SK-N-SH (cell line): ENCODE measurements at regions not wholly inside any gene's neighbourhood (a gene's known extent, or its start where the extent isn't known, plus 50 kb on each side); places are given as distances from the start of the nearest gene placed in this dataset.

ENCODE experiments used
- EZH2phosphoT487 ChIP-seq: fragments of 200-600 bp; sonication (generic); IDR thresholded peaks from 2 replicates; pipeline ENCODE4 v1.6.1; 2017; ENCODE audit warnings: low read depth, mixed run types, mild to moderate bottlenecking, antibody characterized with exemption, moderate library complexity, borderline replicate concordance
- MXI1 ChIP-seq: IDR thresholded peaks from 2 replicates; pipeline ENCODE4 v1.6.1; 2012; ENCODE audit warnings: mild to moderate bottlenecking, low read depth, low read length, improper control_type of control experiment
- RAD21 ChIP-seq: IDR thresholded peaks from 2 replicates; pipeline ENCODE4 v1.6.1; 2012; ENCODE audit warnings: mild to moderate bottlenecking, low read length
- TF ChIP-seq, protein P1 (sequence below): fragments of 200-600 bp; sonication (generic); IDR thresholded peaks from 2 replicates; pipeline ENCODE4 v1.6.1; 2017; ENCODE audit warnings: antibody characterized with exemption, mild to moderate bottlenecking, moderate library complexity

GRCh38 chr5:40309851-40310250, 369.9 kb upstream of the PTGER4 start:
- TF ChIP-seq, protein P1, sequence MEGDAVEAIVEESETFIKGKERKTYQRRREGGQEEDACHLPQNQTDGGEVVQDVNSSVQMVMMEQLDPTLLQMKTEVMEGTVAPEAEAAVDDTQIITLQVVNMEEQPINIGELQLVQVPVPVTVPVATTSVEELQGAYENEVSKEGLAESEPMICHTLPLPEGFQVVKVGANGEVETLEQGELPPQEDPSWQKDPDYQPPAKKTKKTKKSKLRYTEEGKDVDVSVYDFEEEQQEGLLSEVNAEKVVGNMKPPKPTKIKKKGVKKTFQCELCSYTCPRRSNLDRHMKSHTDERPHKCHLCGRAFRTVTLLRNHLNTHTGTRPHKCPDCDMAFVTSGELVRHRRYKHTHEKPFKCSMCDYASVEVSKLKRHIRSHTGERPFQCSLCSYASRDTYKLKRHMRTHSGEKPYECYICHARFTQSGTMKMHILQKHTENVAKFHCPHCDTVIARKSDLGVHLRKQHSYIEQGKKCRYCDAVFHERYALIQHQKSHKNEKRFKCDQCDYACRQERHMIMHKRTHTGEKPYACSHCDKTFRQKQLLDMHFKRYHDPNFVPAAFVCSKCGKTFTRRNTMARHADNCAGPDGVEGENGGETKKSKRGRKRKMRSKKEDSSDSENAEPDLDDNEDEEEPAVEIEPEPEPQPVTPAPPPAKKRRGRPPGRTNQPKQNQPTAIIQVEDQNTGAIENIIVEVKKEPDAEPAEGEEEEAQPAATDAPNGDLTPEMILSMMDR, result no peak
- TF ChIP-seq RAD21 (no peak), MXI1 (no peak), EZH2phosphoT487 (no peak)
